ENCODE measurements at regions not wholly inside any gene's neighbourhood (a gene's known extent, or its start where the extent isn't known, plus 50 kb on each side); places are given as distances from the start of the nearest gene placed in this dataset.

DNA sequence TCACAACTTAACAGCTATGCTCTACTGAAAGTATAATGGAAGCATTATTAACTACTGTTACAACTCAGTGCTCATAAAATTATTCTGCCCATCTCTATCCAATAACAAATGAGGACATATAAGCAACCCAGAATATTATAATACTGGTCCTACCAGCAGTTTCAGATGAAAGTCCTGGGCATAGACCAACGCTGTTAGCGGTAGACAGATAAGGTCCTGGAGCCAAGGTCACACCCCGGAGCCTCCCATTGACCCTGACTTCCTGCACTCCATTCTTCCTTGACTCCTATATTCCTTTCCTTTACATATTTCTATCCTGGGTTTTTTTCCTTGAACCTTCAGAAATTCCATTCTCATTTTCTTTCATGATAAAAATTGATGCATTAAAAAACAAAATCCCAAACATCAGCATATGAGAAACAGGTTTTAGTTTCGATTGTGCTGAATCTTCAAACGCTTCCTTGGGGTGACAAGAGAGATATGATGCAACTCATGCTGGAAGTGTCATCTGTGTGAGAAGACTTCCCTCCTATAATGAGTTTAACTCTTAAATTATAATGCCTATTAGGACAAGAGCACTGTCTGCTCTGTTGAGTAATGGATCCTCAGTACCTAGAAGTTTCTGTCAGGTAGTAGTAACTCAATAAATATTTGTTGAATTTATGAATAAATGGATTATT lies 831.1 kb downstream of the LRRIQ3 start:
- no peaks in the 10 kb centered on the region for H3K27me3 ChIP-seq
- no peaks in the 10 kb centered on the region for H3K36me3 ChIP-seq
- 76 to 88% methylated on average over 5 of the region's 5 CpGs for WGBS, 2 donors
- intact Hi-C loops (cut with DNase I): no loop called here
- no peak overlapping the region for H3K4me3 ChIP-seq
- no peak for DNase-seq
- TF ChIP-seq POLR2AphosphoS5 (IDR thresholded peaks at IDR 0.05) (no peak), POLR2A (IDR thresholded peaks at IDR 0.05) (no peak), EP300 (IDR thresholded peaks at IDR 0.05) (no peak)
- TF ChIP-seq, protein P1, sequence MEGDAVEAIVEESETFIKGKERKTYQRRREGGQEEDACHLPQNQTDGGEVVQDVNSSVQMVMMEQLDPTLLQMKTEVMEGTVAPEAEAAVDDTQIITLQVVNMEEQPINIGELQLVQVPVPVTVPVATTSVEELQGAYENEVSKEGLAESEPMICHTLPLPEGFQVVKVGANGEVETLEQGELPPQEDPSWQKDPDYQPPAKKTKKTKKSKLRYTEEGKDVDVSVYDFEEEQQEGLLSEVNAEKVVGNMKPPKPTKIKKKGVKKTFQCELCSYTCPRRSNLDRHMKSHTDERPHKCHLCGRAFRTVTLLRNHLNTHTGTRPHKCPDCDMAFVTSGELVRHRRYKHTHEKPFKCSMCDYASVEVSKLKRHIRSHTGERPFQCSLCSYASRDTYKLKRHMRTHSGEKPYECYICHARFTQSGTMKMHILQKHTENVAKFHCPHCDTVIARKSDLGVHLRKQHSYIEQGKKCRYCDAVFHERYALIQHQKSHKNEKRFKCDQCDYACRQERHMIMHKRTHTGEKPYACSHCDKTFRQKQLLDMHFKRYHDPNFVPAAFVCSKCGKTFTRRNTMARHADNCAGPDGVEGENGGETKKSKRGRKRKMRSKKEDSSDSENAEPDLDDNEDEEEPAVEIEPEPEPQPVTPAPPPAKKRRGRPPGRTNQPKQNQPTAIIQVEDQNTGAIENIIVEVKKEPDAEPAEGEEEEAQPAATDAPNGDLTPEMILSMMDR (IDR thresholded peaks at IDR 0.05): no peak
- H3K27ac ChIP-seq: no peak overlapping the region
- no peaks in the 10 kb centered on the region for H3K9me3 ChIP-seq
- H3K4me1 ChIP-seq: no peaks in the 10 kb centered on the region

GRCh38 chr1:73359001-73359400 lies 839.0 kb downstream of the LRRIQ3 start:
- no peak overlapping the region for H3K27ac ChIP-seq
- H3K4me1 ChIP-seq: no peaks in the 10 kb centered on the region
- H3K27me3 ChIP-seq: no peaks in the 10 kb centered on the region
- no peak for TF ChIP-seq EP300 (IDR thresholded peaks at IDR 0.05)
- TF ChIP-seq, protein P1 (IDR thresholded peaks at IDR 0.05): no peak
- no peak for TF ChIP-seq POLR2A (IDR thresholded peaks at IDR 0.05)
- no peak for TF ChIP-seq POLR2AphosphoS5 (IDR thresholded peaks at IDR 0.05)
- intact Hi-C loops (cut with DNase I): no loop called here
- no peaks in the 10 kb centered on the region for H3K9me3 ChIP-seq
- WGBS, 2 donors: 80 to 83% methylated on average over 3 of the region's 3 CpGs
- no peaks in the 10 kb centered on the region for H3K36me3 ChIP-seq
- no peak for DNase-seq
- H3K4me3 ChIP-seq: no peak overlapping the region

DNA sequence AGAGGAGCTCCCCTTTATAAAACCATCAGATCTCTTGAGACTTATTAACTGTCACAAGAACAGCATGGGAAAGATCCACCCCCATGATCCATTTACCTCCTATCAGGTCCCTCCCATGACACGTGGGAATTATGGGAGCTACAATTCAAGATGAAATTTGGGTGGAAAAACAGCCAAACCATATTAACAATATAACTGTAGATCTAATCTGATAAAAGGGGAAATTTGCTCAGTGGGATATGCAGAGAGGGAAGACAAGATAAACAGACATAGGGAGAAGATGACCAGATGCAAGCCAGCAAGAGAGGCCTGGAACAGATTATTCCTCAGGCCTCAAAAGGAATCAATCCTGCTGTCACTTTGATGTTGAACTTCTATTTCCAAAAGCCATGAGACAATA lies 841.5 kb downstream of the LRRIQ3 start:
- WGBS, 2 donors: 37 to 78% methylated on average over 1 of the region's 1 CpG
- no peak for DNase-seq
- no peak for TF ChIP-seq POLR2AphosphoS5 (IDR thresholded peaks at IDR 0.05)
- TF ChIP-seq POLR2A (IDR thresholded peaks at IDR 0.05): no peak
- TF ChIP-seq, protein P1 (IDR thresholded peaks at IDR 0.05): no peak
- no peak for TF ChIP-seq EP300 (IDR thresholded peaks at IDR 0.05)
- Histone ChIP-seq H3K36me3 (no peaks in the 10 kb centered on the region), H3K27ac (no peak overlapping the region), H3K4me1 (no peaks in the 10 kb centered on the region), H3K4me3 (no peak overlapping the region), H3K9me3 (no peaks in the 10 kb centered on the region), H3K27me3 (no peaks in the 10 kb centered on the region)
- intact Hi-C loops (cut with DNase I): no loop called here

DNA sequence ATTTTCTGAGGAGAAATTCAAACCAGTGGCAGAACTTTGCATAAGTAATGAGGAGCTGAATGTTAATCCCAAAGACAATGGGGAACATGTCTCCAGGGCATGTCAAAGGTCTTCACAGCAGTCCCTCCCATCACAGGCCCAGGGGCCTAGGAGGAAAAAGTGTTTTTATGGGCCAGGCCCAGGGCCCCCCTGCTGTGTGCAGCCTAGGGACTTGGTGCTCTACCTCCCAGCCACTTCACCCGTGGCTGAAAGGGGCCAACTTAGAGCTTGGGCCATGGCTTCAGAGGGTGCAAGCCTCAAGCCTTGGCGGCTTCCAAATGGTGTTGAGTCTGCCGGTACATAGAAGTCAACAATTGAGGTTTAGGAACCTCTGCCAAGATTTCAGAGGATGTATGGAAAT lies 854.0 kb downstream of the LRRIQ3 start:
- no peaks in the 10 kb centered on the region for H3K9me3 ChIP-seq
- TF ChIP-seq POLR2AphosphoS5 (IDR thresholded peaks at IDR 0.05) (no peak), POLR2A (IDR thresholded peaks at IDR 0.05) (no peak), EP300 (IDR thresholded peaks at IDR 0.05) (no peak)
- TF ChIP-seq, protein P1 (IDR thresholded peaks at IDR 0.05): no peak
- H3K27ac ChIP-seq: no peak overlapping the region
- 87 to 88% methylated on average over 3 of the region's 3 CpGs for WGBS, 2 donors
- intact Hi-C loops (cut with DNase I): no loop called here
- H3K36me3 ChIP-seq: no peaks in the 10 kb centered on the region
- no peaks in the 10 kb centered on the region for H3K27me3 ChIP-seq
- H3K4me1 ChIP-seq: no peaks in the 10 kb centered on the region
- no peak overlapping the region for H3K4me3 ChIP-seq
- no peak for DNase-seq

All from sigmoid colon (tissue), 6 donors.